ENCODE measurements at regions not wholly inside any gene's neighbourhood (a gene's known extent, or its start where the extent isn't known, plus 50 kb on each side); places are given as distances from the start of the nearest gene placed in this dataset.

DNA sequence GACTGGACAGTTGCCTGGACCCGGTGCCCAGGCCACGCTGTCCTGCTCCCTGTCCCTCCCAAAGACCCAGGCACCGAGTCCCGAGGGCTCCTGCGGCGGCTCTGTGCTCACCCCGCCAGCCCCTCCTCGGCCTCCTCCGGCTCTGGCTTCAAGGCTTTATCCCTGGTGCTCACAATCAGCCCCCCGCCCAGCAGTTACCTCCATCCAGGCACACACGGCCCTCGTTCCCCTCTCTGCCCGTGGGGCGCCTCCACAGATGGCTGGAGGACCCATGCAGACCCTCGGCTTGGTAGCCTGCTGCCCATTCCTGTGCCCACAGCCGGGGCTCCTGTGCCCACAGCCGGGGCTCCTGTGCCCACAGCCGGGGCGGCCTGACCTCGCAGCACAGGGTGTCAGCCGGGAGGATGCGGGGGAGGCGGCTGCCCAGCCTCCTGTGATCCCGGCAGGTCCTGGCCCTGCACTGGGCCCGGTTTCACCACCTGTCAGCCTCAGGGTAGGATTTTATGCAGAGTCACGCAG is 52.3 kb upstream of the COL18A1 start:
- no peak overlapping the region for H3K27ac Mint-ChIP-seq
- no peaks in the 10 kb centered on the region for H3K9me3 Mint-ChIP-seq
- H3K36me3 Mint-ChIP-seq (ENCODE audit: low read depth), result no peaks in the 10 kb centered on the region
- no peak overlapping the region for H3K4me3 Mint-ChIP-seq
- H3K4me1 Mint-ChIP-seq (ENCODE audit: low read depth), result peaks cover 4% of the 10 kb centered on the region
- peaks cover 19% of the 10 kb centered on the region for H3K27me3 Mint-ChIP-seq

DNA sequence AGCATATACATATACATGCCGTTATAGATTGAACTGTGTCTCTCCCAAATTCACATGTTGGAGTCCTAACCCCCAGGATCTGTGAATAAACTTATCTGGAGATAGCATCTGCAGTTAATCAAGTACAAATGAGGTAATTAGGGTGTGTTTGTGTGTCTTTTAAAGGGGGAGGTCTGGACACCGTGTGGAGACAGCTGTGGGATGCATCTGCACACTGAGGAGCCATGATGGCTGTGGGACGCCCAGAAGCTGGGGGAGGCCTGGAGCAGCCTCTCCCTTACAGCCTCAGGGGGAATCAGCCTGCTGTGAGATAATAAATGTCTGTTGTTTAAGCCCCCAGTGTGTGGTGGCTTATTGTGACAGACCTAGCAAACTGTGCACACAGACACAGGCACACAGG is 51.8 kb upstream of the COL18A1 start:
- H3K27ac Mint-ChIP-seq, result no peak overlapping the region
- no peak overlapping the region for H3K4me3 Mint-ChIP-seq
- H3K9me3 Mint-ChIP-seq, result no peaks in the 10 kb centered on the region
- H3K27me3 Mint-ChIP-seq, result peaks cover 19% of the 10 kb centered on the region
- H3K36me3 Mint-ChIP-seq (ENCODE audit: low read depth), result no peaks in the 10 kb centered on the region
- H3K4me1 Mint-ChIP-seq (ENCODE audit: low read depth), result peaks cover 4% of the 10 kb centered on the region

DNA sequence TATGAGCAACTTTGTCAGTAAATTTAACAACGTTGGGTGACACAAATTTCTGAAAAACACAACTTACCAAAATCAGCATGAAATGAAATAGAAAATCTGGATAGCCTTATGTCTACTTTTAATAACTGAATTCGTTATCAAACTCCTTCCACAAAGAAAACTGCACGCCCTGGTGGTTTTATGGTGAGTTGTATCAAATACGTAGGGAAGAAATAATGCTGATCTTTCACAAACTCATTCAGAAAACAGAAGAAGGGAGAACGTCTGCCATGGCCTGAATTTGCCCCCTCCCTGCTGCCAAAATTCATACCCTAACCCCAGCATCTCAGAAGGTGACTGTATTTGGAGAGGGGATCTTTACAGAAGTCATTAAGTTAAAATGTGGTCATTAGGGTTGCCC is 50.0 kb upstream of the COL18A1 start:
- peaks cover 19% of the 10 kb centered on the region for H3K27me3 Mint-ChIP-seq
- H3K36me3 Mint-ChIP-seq (ENCODE audit: low read depth), result no peaks in the 10 kb centered on the region
- H3K9me3 Mint-ChIP-seq, result no peaks in the 10 kb centered on the region
- peaks cover 4% of the 10 kb centered on the region for H3K4me1 Mint-ChIP-seq (ENCODE audit: low read depth)
- H3K4me3 Mint-ChIP-seq, result no peak overlapping the region
- no peak overlapping the region for H3K27ac Mint-ChIP-seq
